Caco-2 (cell line): ENCODE measurements at regions not wholly inside any gene's neighbourhood (a gene's known extent, or its start where the extent isn't known, plus 50 kb on each side); places are given as distances from the start of the nearest gene placed in this dataset.

Source experiments
- BruUV-seq: library from RNA; stranded (reverse); fragments of 400-500 nt; replicated peaks from 2 replicates; lab custom pipeline; 2021; lab: Mats Ljungman, UMichigan
- CTCF ChIA-PET: fragments of 300-600 bp; sonication (Branson Sonifier 250); formaldehyde crosslinking; loops from one replicate; lab custom pipeline; 2022; ENCODE audit warnings: antibody characterized with exemption; lab: Charles Lee
- POLR2A ChIA-PET: fragments of 300-600 bp; sonication (Branson Sonifier 250); formaldehyde crosslinking; loops from one replicate; lab custom pipeline; 2022; ENCODE audit warnings: antibody characterized with exemption; lab: Charles Lee
- DNase-seq, 2 experiments: peaks; one replicate each; pipeline versions ENCODE4 v3.0.0 to v3.0.0-alpha.2; 2020 to 2022
- H3K27me3 ChIP-seq: replicated peaks from 2 replicates; pipeline ENCODE4 v1.6.0; 2011; ENCODE audit warnings: low read length; ENCODE audit not compliant: control insufficient read depth, insufficient read depth
- H3K36me3 ChIP-seq: 2 replicates; pipeline ENCODE4 v1.5.1; 2011; ENCODE audit warnings: low read length; ENCODE audit not compliant: control insufficient read depth, insufficient read depth
- H3K4me1 ChIP-seq: fragments of 250-450 bp; sonication (Bioruptor Pico); 2 replicates; pipeline ENCODE4 v1.5.1; 2020; ENCODE audit warnings: mild to moderate bottlenecking
- H3K4me3 ChIP-seq: 2 replicates; pipeline ENCODE4 v1.5.1; 2011; ENCODE audit warnings: low read depth, mild to moderate bottlenecking, control low read depth, low read length
- H3K9me3 ChIP-seq: fragments of 250-450 bp; sonication (Bioruptor Pico); 2 replicates; pipeline ENCODE4 v1.5.1; 2020; ENCODE audit warnings: mild to moderate bottlenecking, moderate library complexity
- H3K27ac Mint-ChIP-seq: one replicate; pipeline ENCODE4 v1.8.0; 2022; ENCODE audit warnings: mixed read lengths; ENCODE audit not compliant: unreplicated experiment
- H3K27me3 Mint-ChIP-seq: one replicate; pipeline ENCODE4 v1.8.0; 2022; ENCODE audit warnings: mixed read lengths; ENCODE audit not compliant: insufficient read depth, unreplicated experiment
- H3K36me3 Mint-ChIP-seq: one replicate; pipeline ENCODE4 v1.8.0; 2022; ENCODE audit warnings: mild to moderate bottlenecking, mixed read lengths; ENCODE audit not compliant: insufficient read depth, unreplicated experiment
- H3K4me1 Mint-ChIP-seq: one replicate; pipeline ENCODE4 v1.8.0; 2022; ENCODE audit warnings: low read depth, mixed read lengths; ENCODE audit not compliant: unreplicated experiment
- H3K4me3 Mint-ChIP-seq: one replicate; pipeline ENCODE4 v1.8.0; 2022; ENCODE audit warnings: mild to moderate bottlenecking, moderate library complexity, mixed read lengths; ENCODE audit not compliant: unreplicated experiment
- H3K9me3 Mint-ChIP-seq: one replicate; pipeline ENCODE4 v1.8.0; 2022; ENCODE audit warnings: mixed read lengths; ENCODE audit not compliant: unreplicated experiment
- CTCF ChIP-seq, 2 experiments: fragments of 200-600 bp in 1 of 2; IDR thresholded peaks; 1 replicate in 1 of 2; 2 replicates in 1 of 2; pipeline versions ENCODE4 v1.5.1 to v1.8.0; 2011 to 2022; ENCODE audit warnings: antibody characterized with exemption in 1 of 2, control low read depth in 1 of 2, inconsistent platforms in 1 of 2, low read depth in 1 of 2, low read length in 1 of 2, mild to moderate bottlenecking in 1 of 2, moderate library complexity in 1 of 2; ENCODE audit not compliant: insufficient read depth in 1 of 2, severe bottlenecking in 1 of 2, unreplicated experiment in 1 of 2
- intact Hi-C: fragments of 100-400 bp; cut with micrococcal nuclease; formaldehyde crosslinking; loops from one replicate; pipeline ENCODE4 v1.10.0; 2022; ENCODE audit not compliant: unreplicated experiment

DNA sequence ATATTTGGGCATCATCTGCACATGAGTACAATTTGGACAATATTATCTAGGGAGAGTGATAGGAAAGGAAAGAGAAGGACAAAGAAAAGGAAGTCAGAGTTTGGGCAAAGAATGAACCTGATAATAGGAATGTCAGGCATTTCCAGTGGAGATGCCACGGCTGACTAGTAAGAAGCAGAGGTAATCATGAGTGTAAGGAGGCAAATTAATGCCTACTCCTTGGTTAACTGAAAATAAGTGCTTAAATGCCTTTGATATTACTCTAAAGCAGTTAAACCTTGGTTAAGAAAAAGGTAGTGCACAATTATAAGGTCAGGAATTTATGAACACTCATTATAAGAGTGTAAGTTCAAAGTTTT, 99.2 kb upstream of the DDIT4L start:
- no peak for DNase-seq
- Mint-ChIP-seq H3K9me3 (no peaks in the 10 kb centered on the region), H3K4me3 (no peak overlapping the region), H3K36me3 (no peaks in the 10 kb centered on the region), H3K27me3 (no peaks in the 10 kb centered on the region), H3K27ac (no peak overlapping the region), H3K4me1 (no peaks in the 10 kb centered on the region)
- intact Hi-C loops: no loop called here
- CTCF ChIA-PET: no interaction called here
- Histone ChIP-seq H3K36me3 (no peaks in the 10 kb centered on the region), H3K4me1 (no peaks in the 10 kb centered on the region), H3K27me3 (no peaks in the 10 kb centered on the region), H3K4me3 (no peak overlapping the region), H3K9me3 (no peaks in the 10 kb centered on the region)
- no peak for TF ChIP-seq CTCF (IDR thresholded peaks at IDR 0.05; ENCODE audit: insufficient read depth in 1 of 2, low read depth in 1 of 2, low read length in 1 of 2, severe bottlenecking in 1 of 2, unreplicated experiment in 1 of 2)
- POLR2A ChIA-PET: no interaction called here
- no TSS peak for BruUV-seq

DNA sequence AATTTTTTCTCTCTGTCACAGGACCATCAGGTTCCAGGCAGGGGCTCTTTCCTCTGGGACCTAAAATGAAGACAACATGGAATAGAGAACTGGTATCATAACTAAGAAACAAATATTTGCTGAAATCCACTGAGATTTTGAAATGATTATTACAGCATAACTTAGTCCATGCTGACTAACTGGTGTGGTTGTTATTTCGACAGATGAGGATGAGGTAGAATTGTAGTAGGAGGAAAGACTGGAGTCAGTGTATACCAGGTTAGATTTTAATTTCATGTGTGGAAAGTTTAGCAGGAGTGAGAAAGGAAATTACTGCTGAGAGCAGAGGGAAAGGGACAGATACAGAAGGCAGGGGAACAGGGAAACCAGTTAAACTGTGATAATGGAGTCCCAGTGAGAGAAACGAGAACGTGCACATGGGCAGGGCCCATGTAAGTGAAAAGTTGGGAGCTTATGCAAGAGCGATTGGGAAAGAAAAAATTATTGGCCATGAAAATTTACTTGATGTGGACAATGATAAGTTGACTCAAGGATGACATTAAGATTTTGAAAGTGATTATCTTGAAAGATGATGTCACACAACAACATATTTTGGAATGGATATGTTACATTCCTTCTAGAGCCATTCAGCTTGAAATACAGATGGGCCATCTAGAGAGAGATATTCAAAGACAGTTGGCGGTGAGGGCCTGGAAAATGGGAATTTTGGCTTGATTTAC, 98.7 kb upstream of the DDIT4L start:
- intact Hi-C loops: no loop called here
- Histone ChIP-seq H3K27me3 (no peaks in the 10 kb centered on the region), H3K36me3 (no peaks in the 10 kb centered on the region), H3K4me1 (no peaks in the 10 kb centered on the region), H3K9me3 (no peaks in the 10 kb centered on the region), H3K4me3 (no peak overlapping the region)
- no TSS peak for BruUV-seq
- Mint-ChIP-seq H3K9me3 (no peaks in the 10 kb centered on the region), H3K4me3 (no peak overlapping the region), H3K4me1 (no peaks in the 10 kb centered on the region), H3K36me3 (no peaks in the 10 kb centered on the region), H3K27me3 (no peaks in the 10 kb centered on the region), H3K27ac (no peak overlapping the region)
- POLR2A ChIA-PET: no interaction called here
- no peak for TF ChIP-seq CTCF (IDR thresholded peaks at IDR 0.05; ENCODE audit: insufficient read depth in 1 of 2, low read depth in 1 of 2, low read length in 1 of 2, severe bottlenecking in 1 of 2, unreplicated experiment in 1 of 2)
- DNase-seq: no peak
- CTCF ChIA-PET: no interaction called here

- Mint-ChIP-seq H3K4me3 (no peak overlapping the region), H3K9me3 (no peaks in the 10 kb centered on the region), H3K36me3 (no peaks in the 10 kb centered on the region), H3K27me3 (no peaks in the 10 kb centered on the region), H3K27ac (no peak overlapping the region), H3K4me1 (no peaks in the 10 kb centered on the region)
- no peak for DNase-seq
- intact Hi-C loops: no loop called here
- BruUV-seq: no TSS peak
- Histone ChIP-seq H3K4me3 (no peak overlapping the region), H3K9me3 (no peaks in the 10 kb centered on the region), H3K4me1 (no peaks in the 10 kb centered on the region), H3K27me3 (no peaks in the 10 kb centered on the region), H3K36me3 (no peaks in the 10 kb centered on the region)
- POLR2A ChIA-PET: no interaction called here
- TF ChIP-seq CTCF (IDR thresholded peaks at IDR 0.05; ENCODE audit: insufficient read depth in 1 of 2, low read depth in 1 of 2, low read length in 1 of 2, severe bottlenecking in 1 of 2, unreplicated experiment in 1 of 2): no peak
- CTCF ChIA-PET: no interaction called here
These were observed 97.9 kb upstream of the DDIT4L start for GRCh38 chr4:100288161-100288560.
